ENCODE measurements at regions not wholly inside any gene's neighbourhood (a gene's known extent, or its start where the extent isn't known, plus 50 kb on each side); places are given as distances from the start of the nearest gene placed in this dataset.

- Histone ChIP-seq H3K27ac (ENCODE audit: low read depth, low read length) (no peak overlapping the region), H3K79me2 (ENCODE audit: control insufficient read depth, insufficient read depth, low read length, unreplicated experiment) (no peaks in the 10 kb centered on the region), H3K4me3 (ENCODE audit: low read depth, low read length) (no peak overlapping the region), H3K4me1 (ENCODE audit: control insufficient read depth, insufficient read depth, low read length, unreplicated experiment) (no peaks in the 10 kb centered on the region), H3K27me3 (ENCODE audit: insufficient read depth, low read length) (no peaks in the 10 kb centered on the region), H3K36me3 (ENCODE audit: insufficient read depth, low read length) (no peaks in the 10 kb centered on the region), H2AFZ (ENCODE audit: low read length, unreplicated experiment) (no peak overlapping the region)
These were observed 244.3 kb downstream of the BARHL2 start for GRCh38 chr1:90472775-90473174.

- H3K4me1 ChIP-seq (ENCODE audit: control insufficient read depth, insufficient read depth, low read length, unreplicated experiment), result no peaks in the 10 kb centered on the region
These were observed 257.5 kb downstream of the BARHL2 start for GRCh38 chr1:90459570-90459969.

GRCh38 chr1:90457985-90458384 lies 259.1 kb downstream of the BARHL2 start:
- Histone ChIP-seq H3K27ac (ENCODE audit: low read depth, low read length) (no peak overlapping the region), H3K79me2 (ENCODE audit: control insufficient read depth, insufficient read depth, low read length, unreplicated experiment) (no peaks in the 10 kb centered on the region), H3K36me3 (ENCODE audit: insufficient read depth, low read length) (no peaks in the 10 kb centered on the region), H3K4me1 (ENCODE audit: control insufficient read depth, insufficient read depth, low read length, unreplicated experiment) (no peaks in the 10 kb centered on the region), H3K4me3 (ENCODE audit: low read depth, low read length) (no peak overlapping the region), H2AFZ (ENCODE audit: low read length, unreplicated experiment) (no peak overlapping the region), H3K27me3 (ENCODE audit: insufficient read depth, low read length) (peaks cover 9% of the 10 kb centered on the region; the same call in 1 of the 2 replicates)

More at GRCh38 chr1:90459570-90459969, 257.5 kb downstream of the BARHL2 start:
- Histone ChIP-seq H2AFZ (ENCODE audit: low read length, unreplicated experiment) (no peak overlapping the region), H3K27me3 (ENCODE audit: insufficient read depth, low read length) (peaks cover 9% of the 10 kb centered on the region; the same call in 1 of the 2 replicates), H3K4me3 (ENCODE audit: low read depth, low read length) (no peak overlapping the region), H3K36me3 (ENCODE audit: insufficient read depth, low read length) (no peaks in the 10 kb centered on the region), H3K27ac (ENCODE audit: low read depth, low read length) (no peak overlapping the region), H3K79me2 (ENCODE audit: control insufficient read depth, insufficient read depth, low read length, unreplicated experiment) (no peaks in the 10 kb centered on the region)

- Histone ChIP-seq H3K27ac (ENCODE audit: low read depth, low read length) (no peak overlapping the region), H2AFZ (ENCODE audit: low read length, unreplicated experiment) (no peak overlapping the region), H3K27me3 (ENCODE audit: insufficient read depth, low read length) (no peaks in the 10 kb centered on the region), H3K79me2 (ENCODE audit: control insufficient read depth, insufficient read depth, low read length, unreplicated experiment) (no peaks in the 10 kb centered on the region), H3K4me3 (ENCODE audit: low read depth, low read length) (no peak overlapping the region), H3K36me3 (ENCODE audit: insufficient read depth, low read length) (no peaks in the 10 kb centered on the region), H3K4me1 (ENCODE audit: control insufficient read depth, insufficient read depth, low read length, unreplicated experiment) (no peaks in the 10 kb centered on the region)
These were observed 264.6 kb downstream of the BARHL2 start for GRCh38 chr1:90452491-90452890.

GRCh38 chr1:90443354-90443753 lies 273.7 kb downstream of the BARHL2 start:
- Histone ChIP-seq H3K27me3 (ENCODE audit: insufficient read depth, low read length) (no peaks in the 10 kb centered on the region), H3K4me1 (ENCODE audit: control insufficient read depth, insufficient read depth, low read length, unreplicated experiment) (no peaks in the 10 kb centered on the region), H3K36me3 (ENCODE audit: insufficient read depth, low read length) (no peaks in the 10 kb centered on the region), H2AFZ (ENCODE audit: low read length, unreplicated experiment) (no peak overlapping the region), H3K27ac (ENCODE audit: low read depth, low read length) (no peak overlapping the region), H3K79me2 (ENCODE audit: control insufficient read depth, insufficient read depth, low read length, unreplicated experiment) (no peaks in the 10 kb centered on the region), H3K4me3 (ENCODE audit: low read depth, low read length) (no peak overlapping the region)

GRCh38 chr1:90435351-90435750 lies 281.8 kb downstream of the BARHL2 start:
- H3K27me3 ChIP-seq (ENCODE audit: insufficient read depth, low read length), result peaks cover 4% of the 10 kb centered on the region; the same call in 1 of the 2 replicates
- H3K4me3 ChIP-seq (ENCODE audit: low read depth, low read length), result no peak overlapping the region
- H3K79me2 ChIP-seq (ENCODE audit: control insufficient read depth, insufficient read depth, low read length, unreplicated experiment), result no peaks in the 10 kb centered on the region
- H3K36me3 ChIP-seq (ENCODE audit: insufficient read depth, low read length), result no peaks in the 10 kb centered on the region
- H3K4me1 ChIP-seq (ENCODE audit: control insufficient read depth, insufficient read depth, low read length, unreplicated experiment), result no peaks in the 10 kb centered on the region
- H3K27ac ChIP-seq (ENCODE audit: low read depth, low read length), result no peak overlapping the region
- no peak overlapping the region for H2AFZ ChIP-seq (ENCODE audit: low read length, unreplicated experiment)

GRCh38 chr1:90434460-90434859 lies 282.6 kb downstream of the BARHL2 start:
- Histone ChIP-seq H3K4me3 (ENCODE audit: low read depth, low read length) (no peak overlapping the region), H3K27me3 (ENCODE audit: insufficient read depth, low read length) (peaks cover 4% of the 10 kb centered on the region; the same call in 1 of the 2 replicates), H3K4me1 (ENCODE audit: control insufficient read depth, insufficient read depth, low read length, unreplicated experiment) (no peaks in the 10 kb centered on the region), H3K27ac (ENCODE audit: low read depth, low read length) (no peak overlapping the region), H3K79me2 (ENCODE audit: control insufficient read depth, insufficient read depth, low read length, unreplicated experiment) (no peaks in the 10 kb centered on the region), H2AFZ (ENCODE audit: low read length, unreplicated experiment) (no peak overlapping the region), H3K36me3 (ENCODE audit: insufficient read depth, low read length) (no peaks in the 10 kb centered on the region)

GRCh38 chr1:90417126-90417525 lies 300.0 kb downstream of the BARHL2 start:
- H3K27me3 ChIP-seq (ENCODE audit: insufficient read depth, low read length), result no peaks in the 10 kb centered on the region
- no peaks in the 10 kb centered on the region for H3K36me3 ChIP-seq (ENCODE audit: insufficient read depth, low read length)
- H2AFZ ChIP-seq (ENCODE audit: low read length, unreplicated experiment), result no peak overlapping the region
- H3K27ac ChIP-seq (ENCODE audit: low read depth, low read length), result no peak overlapping the region
- H3K79me2 ChIP-seq (ENCODE audit: control insufficient read depth, insufficient read depth, low read length, unreplicated experiment), result no peaks in the 10 kb centered on the region
- no peaks in the 10 kb centered on the region for H3K4me1 ChIP-seq (ENCODE audit: control insufficient read depth, insufficient read depth, low read length, unreplicated experiment)
- H3K4me3 ChIP-seq (ENCODE audit: low read depth, low read length), result no peak overlapping the region

- Histone ChIP-seq H3K79me2 (ENCODE audit: control insufficient read depth, insufficient read depth, low read length, unreplicated experiment) (no peaks in the 10 kb centered on the region), H3K27me3 (ENCODE audit: insufficient read depth, low read length) (no peaks in the 10 kb centered on the region), H3K36me3 (ENCODE audit: insufficient read depth, low read length) (no peaks in the 10 kb centered on the region), H3K4me3 (ENCODE audit: low read depth, low read length) (no peak overlapping the region), H3K4me1 (ENCODE audit: control insufficient read depth, insufficient read depth, low read length, unreplicated experiment) (no peaks in the 10 kb centered on the region), H3K27ac (ENCODE audit: low read depth, low read length) (no peak overlapping the region), H2AFZ (ENCODE audit: low read length, unreplicated experiment) (no peak overlapping the region)
These were observed 302.9 kb downstream of the BARHL2 start for GRCh38 chr1:90414201-90414600.

GRCh38 chr1:90413519-90413918 lies 303.6 kb downstream of the BARHL2 start:
- no peaks in the 10 kb centered on the region for H3K36me3 ChIP-seq (ENCODE audit: insufficient read depth, low read length)
- H3K27ac ChIP-seq (ENCODE audit: low read depth, low read length), result no peak overlapping the region
- H3K79me2 ChIP-seq (ENCODE audit: control insufficient read depth, insufficient read depth, low read length, unreplicated experiment), result no peaks in the 10 kb centered on the region
- H3K27me3 ChIP-seq (ENCODE audit: insufficient read depth, low read length), result no peaks in the 10 kb centered on the region
- H3K4me1 ChIP-seq (ENCODE audit: control insufficient read depth, insufficient read depth, low read length, unreplicated experiment), result no peaks in the 10 kb centered on the region
- no peak overlapping the region for H2AFZ ChIP-seq (ENCODE audit: low read length, unreplicated experiment)
- H3K4me3 ChIP-seq (ENCODE audit: low read depth, low read length), result no peak overlapping the region

GRCh38 chr1:90412563-90412962 lies 304.5 kb downstream of the BARHL2 start:
- Histone ChIP-seq H3K79me2 (ENCODE audit: control insufficient read depth, insufficient read depth, low read length, unreplicated experiment) (no peaks in the 10 kb centered on the region), H3K4me1 (ENCODE audit: control insufficient read depth, insufficient read depth, low read length, unreplicated experiment) (no peaks in the 10 kb centered on the region), H3K27ac (ENCODE audit: low read depth, low read length) (no peak overlapping the region), H3K36me3 (ENCODE audit: insufficient read depth, low read length) (no peaks in the 10 kb centered on the region), H2AFZ (ENCODE audit: low read length, unreplicated experiment) (no peak overlapping the region), H3K27me3 (ENCODE audit: insufficient read depth, low read length) (no peaks in the 10 kb centered on the region), H3K4me3 (ENCODE audit: low read depth, low read length) (no peak overlapping the region)
